D341Med (cell line): ENCODE measurements at regions not wholly inside any gene's neighbourhood (a gene's known extent, or its start where the extent isn't known, plus 50 kb on each side); places are given as distances from the start of the nearest gene placed in this dataset.
"Not testable (repeated sequence)": the region's sequence is repeated elsewhere in the genome, so short reads cannot be mapped to it uniquely, and the experiment has no call there.

ENCODE experiments used
- DNase-seq: peaks from one replicate; pipeline ENCODE4 v3.0.0; 2012; ENCODE audit warnings: low spot score

GRCh38 chr22:48912356-48913066 is 915.2 kb downstream of the BRD1 start:
- not testable (repeated sequence) for DNase-seq

GRCh38 chr22:48911647-48912046 is 916.0 kb downstream of the BRD1 start:
- DNase-seq = not testable (repeated sequence)

GRCh38 chr22:48911067-48911466 is 916.6 kb downstream of the BRD1 start:
- not testable (repeated sequence) for DNase-seq

- DNase-seq = peak; percentile 2
Observed at GRCh38 chr22:48908547-48908946, 919.1 kb downstream of the BRD1 start.

GRCh38 chr22:48907591-48907990 is 920.1 kb downstream of the BRD1 start:
- DNase-seq = no peak

GRCh38 chr22:48906216-48906835 is 921.3 kb downstream of the BRD1 start:
- DNase-seq = no peak

GRCh38 chr22:48905206-48905975 is 922.3 kb downstream of the BRD1 start:
- DNase-seq = no peak

- DNase-seq = peak; percentile 2
Observed at GRCh38 chr22:48902983-48903650, 924.6 kb downstream of the BRD1 start.

GRCh38 chr22:48902001-48902869 is 925.4 kb downstream of the BRD1 start:
- DNase-seq = peak; percentile 12

- DNase-seq = peak; percentile 1
Observed at GRCh38 chr22:48901324-48901723, 926.3 kb downstream of the BRD1 start.

GRCh38 chr22:48900626-48901025 is 927.0 kb downstream of the BRD1 start:
- peak; percentile 4 for DNase-seq

- DNase-seq = no peak
Observed at GRCh38 chr22:48900327-48900597, 927.4 kb downstream of the BRD1 start.

GRCh38 chr22:48899523-48900326 is 927.9 kb downstream of the BRD1 start:
- peak; percentile 15 for DNase-seq

GRCh38 chr22:48898524-48899250 is 929.0 kb downstream of the BRD1 start:
- peak; percentile 17 for DNase-seq

- DNase-seq = peak; percentile 10
Observed at GRCh38 chr22:48897645-48898370, 929.9 kb downstream of the BRD1 start.

GRCh38 chr22:48896766-48897644 is 930.7 kb downstream of the BRD1 start:
- DNase-seq = peak; percentile 18

- DNase-seq = peak; percentile 15
Observed at GRCh38 chr22:48895831-48896765, 931.6 kb downstream of the BRD1 start.
